ENCODE measurements at regions not wholly inside any gene's neighbourhood (a gene's known extent, or its start where the extent isn't known, plus 50 kb on each side); places are given as distances from the start of the nearest gene placed in this dataset.

- TF ChIP-seq CTCF (conservative IDR thresholded peaks at IDR 0.05; ENCODE audit: low read depth, low read length): no peak
- TF ChIP-seq EZH2phosphoT487 (IDR thresholded peaks at IDR 0.05; ENCODE audit: borderline replicate concordance, low read length): no peak
Measured at GRCh38 chr4:1569461-1570151, 114.5 kb downstream of the FAM53A start.

Measured in PC-3 (cell line).